ENCODE measurements at regions not wholly inside any gene's neighbourhood (a gene's known extent, or its start where the extent isn't known, plus 50 kb on each side); places are given as distances from the start of the nearest gene placed in this dataset.
"Not testable (repeated sequence)": the region's sequence is repeated elsewhere in the genome, so short reads cannot be mapped to it uniquely, and the experiment has no call there.

DNA sequence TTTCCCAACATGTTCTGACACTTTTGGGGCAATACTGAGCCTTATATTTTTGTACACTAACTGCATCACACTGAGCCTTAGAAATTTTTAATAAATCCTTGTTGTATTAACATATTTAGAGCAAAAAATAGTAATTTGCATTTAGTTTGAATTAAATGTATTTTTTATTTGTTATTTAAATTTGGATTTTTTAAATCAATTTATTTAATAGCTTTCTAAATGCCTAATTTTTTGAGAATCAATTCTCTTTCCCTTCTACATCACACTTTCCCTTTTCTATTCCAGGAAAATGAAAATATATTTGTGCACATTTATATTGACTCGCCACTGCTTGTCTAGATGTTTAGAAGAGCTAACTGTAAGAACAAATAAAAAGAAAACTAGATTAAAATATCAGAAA is 414.6 kb upstream of the POM121L12 start:
- Mint-ChIP-seq H3K4me1 (ENCODE audit: low read depth) (no peaks in the 10 kb centered on the region), H3K4me3 (no peak overlapping the region), H3K9me3 (peaks cover 20% of the 10 kb centered on the region), H3K36me3 (ENCODE audit: low read depth) (no peaks in the 10 kb centered on the region), H3K27ac (no peak overlapping the region), H3K27me3 (no peaks in the 10 kb centered on the region)
- intact Hi-C loops (cut with micrococcal nuclease): no loop called here

GRCh38 chr7:52616552-52616951 is 418.9 kb upstream of the POM121L12 start:
- intact Hi-C loops (cut with micrococcal nuclease): no loop called here
- Mint-ChIP-seq H3K27ac (no peak overlapping the region), H3K36me3 (ENCODE audit: low read depth) (no peaks in the 10 kb centered on the region), H3K4me3 (no peak overlapping the region), H3K9me3 (peaks cover 45% of the 10 kb centered on the region), H3K4me1 (ENCODE audit: low read depth) (no peaks in the 10 kb centered on the region), H3K27me3 (no peaks in the 10 kb centered on the region)

GRCh38 chr7:52615021-52615695 is 420.3 kb upstream of the POM121L12 start:
- no peak overlapping the region for H3K27ac Mint-ChIP-seq
- H3K27me3 Mint-ChIP-seq: no peaks in the 10 kb centered on the region
- no peaks in the 10 kb centered on the region for H3K36me3 Mint-ChIP-seq (ENCODE audit: low read depth)
- intact Hi-C loops (cut with micrococcal nuclease): no loop called here
- H3K4me1 Mint-ChIP-seq (ENCODE audit: low read depth): no peaks in the 10 kb centered on the region
- no peak overlapping the region for H3K4me3 Mint-ChIP-seq
- H3K9me3 Mint-ChIP-seq: peaks cover 58% of the 10 kb centered on the region

DNA sequence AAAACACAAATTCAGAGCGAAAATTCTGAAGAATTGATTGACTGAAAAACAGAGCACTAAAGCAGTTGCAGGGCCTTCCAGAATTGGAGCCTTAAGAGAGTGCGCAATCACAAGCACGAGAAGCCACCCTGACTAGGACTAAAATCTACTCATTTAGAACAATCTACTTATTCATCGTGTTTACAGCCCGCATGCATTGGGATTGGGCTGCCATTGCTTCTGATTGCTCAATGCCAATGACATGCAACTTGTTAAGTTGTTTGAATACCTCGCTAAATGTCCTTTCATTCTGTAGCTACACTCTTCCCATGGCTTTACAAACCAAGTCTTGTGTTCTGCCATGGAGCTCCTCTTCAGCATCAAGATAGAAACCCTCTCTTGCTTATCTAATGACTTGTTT is 425.9 kb upstream of the POM121L12 start:
- no peak overlapping the region for H3K4me3 Mint-ChIP-seq
- no peaks in the 10 kb centered on the region for H3K4me1 Mint-ChIP-seq (ENCODE audit: low read depth)
- intact Hi-C loops (cut with micrococcal nuclease): no loop called here
- H3K27me3 Mint-ChIP-seq: no peaks in the 10 kb centered on the region
- H3K9me3 Mint-ChIP-seq: peaks cover 43% of the 10 kb centered on the region
- no peak overlapping the region for H3K27ac Mint-ChIP-seq
- H3K36me3 Mint-ChIP-seq (ENCODE audit: low read depth): no peaks in the 10 kb centered on the region

- intact Hi-C loops (cut with micrococcal nuclease): no loop called here
- peaks cover 39% of the 10 kb centered on the region for H3K9me3 Mint-ChIP-seq
- no peak overlapping the region for H3K27ac Mint-ChIP-seq
These were observed 442.7 kb upstream of the POM121L12 start for GRCh38 chr7:52592698-52593097.

GRCh38 chr7:52586704-52587103 is 448.7 kb upstream of the POM121L12 start:
- no peak overlapping the region for H3K4me3 Mint-ChIP-seq
- H3K27me3 Mint-ChIP-seq: no peaks in the 10 kb centered on the region
- no peaks in the 10 kb centered on the region for H3K4me1 Mint-ChIP-seq (ENCODE audit: low read depth)
- H3K27ac Mint-ChIP-seq: no peak overlapping the region
- intact Hi-C loops (cut with micrococcal nuclease): no loop called here
- no peaks in the 10 kb centered on the region for H3K36me3 Mint-ChIP-seq (ENCODE audit: low read depth)
- H3K9me3 Mint-ChIP-seq: peaks cover 29% of the 10 kb centered on the region

More at GRCh38 chr7:52592698-52593097, 442.7 kb upstream of the POM121L12 start:
- H3K4me3 Mint-ChIP-seq: no peak overlapping the region
- H3K4me1 Mint-ChIP-seq (ENCODE audit: low read depth): no peaks in the 10 kb centered on the region
- no peaks in the 10 kb centered on the region for H3K27me3 Mint-ChIP-seq
- H3K36me3 Mint-ChIP-seq (ENCODE audit: low read depth): no peaks in the 10 kb centered on the region

- Mint-ChIP-seq H3K36me3 (ENCODE audit: low read depth) (no peaks in the 10 kb centered on the region), H3K4me3 (no peak overlapping the region), H3K9me3 (peaks cover 19% of the 10 kb centered on the region), H3K4me1 (ENCODE audit: low read depth) (no peaks in the 10 kb centered on the region), H3K27me3 (no peaks in the 10 kb centered on the region), H3K27ac (no peak overlapping the region)
- intact Hi-C loops (cut with micrococcal nuclease): no loop called here
These were observed 451.4 kb upstream of the POM121L12 start for GRCh38 chr7:52584041-52584440.

DNA sequence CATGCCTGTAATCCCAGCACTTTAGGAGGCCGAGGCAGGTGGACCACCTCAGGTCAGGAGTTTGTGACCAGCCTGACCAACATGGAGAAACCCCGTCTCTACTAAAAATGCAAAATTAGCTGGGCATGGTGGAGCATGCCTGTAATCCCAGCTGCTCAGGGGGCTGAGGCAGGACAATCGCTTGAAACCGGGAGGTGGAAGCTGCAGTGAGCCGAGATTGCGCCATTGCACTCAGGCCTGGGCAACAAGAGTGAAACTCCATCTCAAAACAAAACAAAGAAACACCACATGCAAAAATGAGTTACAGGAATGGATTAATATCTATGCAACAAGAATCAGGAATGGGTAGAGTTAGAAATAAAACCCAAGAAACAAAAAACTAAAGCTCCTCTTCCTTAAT is 462.3 kb upstream of the POM121L12 start:
- H3K27me3 Mint-ChIP-seq; intact Hi-C loops (cut with micrococcal nuclease); H3K27ac Mint-ChIP-seq; H3K36me3 Mint-ChIP-seq (ENCODE audit: low read depth); H3K4me1 Mint-ChIP-seq (ENCODE audit: low read depth); H3K4me3 Mint-ChIP-seq; H3K9me3 Mint-ChIP-seq: not testable (repeated sequence)

- H3K36me3 Mint-ChIP-seq (ENCODE audit: low read depth): no peaks in the 10 kb centered on the region
- H3K4me3 Mint-ChIP-seq: no peak overlapping the region
- intact Hi-C loops (cut with micrococcal nuclease): no loop called here
- peaks cover 9% of the 10 kb centered on the region for H3K9me3 Mint-ChIP-seq
- no peak overlapping the region for H3K27ac Mint-ChIP-seq
- no peaks in the 10 kb centered on the region for H3K4me1 Mint-ChIP-seq (ENCODE audit: low read depth)
- H3K27me3 Mint-ChIP-seq: no peaks in the 10 kb centered on the region
These were observed 464.4 kb upstream of the POM121L12 start for GRCh38 chr7:52571026-52571425.

- Mint-ChIP-seq H3K4me1 (ENCODE audit: low read depth) (no peaks in the 10 kb centered on the region), H3K27ac (no peak overlapping the region)
- intact Hi-C loops (cut with micrococcal nuclease): no loop called here
These were observed 466.3 kb upstream of the POM121L12 start for GRCh38 chr7:52569151-52569550.

DNA sequence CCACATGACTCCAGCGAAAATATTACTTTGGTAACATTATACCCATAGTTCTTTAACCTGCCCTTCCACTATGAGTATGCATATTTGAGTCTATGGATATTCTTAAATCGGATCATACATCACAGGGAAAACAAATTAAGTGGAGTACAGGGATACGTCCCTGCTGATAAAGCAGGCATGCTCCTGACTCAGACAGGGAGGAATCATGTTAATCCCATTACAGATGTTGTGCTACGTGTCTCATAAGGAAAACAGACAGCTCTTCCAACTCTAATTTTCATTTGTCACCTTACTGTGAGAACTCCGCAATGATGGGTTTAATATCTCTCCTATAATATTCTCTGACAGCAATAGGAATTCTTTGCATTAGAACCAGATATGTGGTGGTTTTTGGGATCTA is 469.5 kb upstream of the POM121L12 start:
- intact Hi-C loops (cut with micrococcal nuclease): no loop called here
- no peaks in the 10 kb centered on the region for H3K4me1 Mint-ChIP-seq (ENCODE audit: low read depth)
- no peaks in the 10 kb centered on the region for H3K36me3 Mint-ChIP-seq (ENCODE audit: low read depth)
- H3K4me3 Mint-ChIP-seq: no peak overlapping the region
- H3K27me3 Mint-ChIP-seq: no peaks in the 10 kb centered on the region
- peaks cover 24% of the 10 kb centered on the region for H3K9me3 Mint-ChIP-seq
- H3K27ac Mint-ChIP-seq: no peak overlapping the region

More at GRCh38 chr7:52569151-52569550, 466.3 kb upstream of the POM121L12 start:
- Mint-ChIP-seq H3K4me3 (no peak overlapping the region), H3K36me3 (ENCODE audit: low read depth) (no peaks in the 10 kb centered on the region), H3K27me3 (no peaks in the 10 kb centered on the region), H3K9me3 (peaks cover 9% of the 10 kb centered on the region)

DNA sequence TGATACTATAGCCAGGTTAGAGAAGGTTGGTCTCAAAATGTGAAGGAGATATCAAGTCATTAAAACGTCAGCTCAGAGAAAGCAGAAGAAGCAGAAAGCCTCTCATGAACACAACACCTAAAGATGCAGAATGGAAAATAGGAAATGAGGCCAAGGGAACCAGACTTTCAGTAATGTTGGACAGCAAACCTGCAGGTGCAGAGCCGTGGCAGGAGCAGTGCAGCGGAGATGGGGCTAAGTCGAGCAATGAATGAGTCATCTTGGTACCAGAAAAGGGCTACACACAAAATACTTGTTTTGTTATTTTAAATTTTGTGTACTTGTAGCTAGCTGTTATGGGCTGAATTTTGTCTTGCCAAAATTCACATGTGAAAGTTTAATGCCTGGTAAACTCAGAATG is 479.6 kb upstream of the POM121L12 start:
- Mint-ChIP-seq H3K36me3 (ENCODE audit: low read depth) (no peaks in the 10 kb centered on the region), H3K4me1 (ENCODE audit: low read depth) (no peaks in the 10 kb centered on the region), H3K27ac (no peak overlapping the region), H3K9me3 (peaks cover 30% of the 10 kb centered on the region), H3K4me3 (no peak overlapping the region), H3K27me3 (no peaks in the 10 kb centered on the region)
- intact Hi-C loops (cut with micrococcal nuclease): no loop called here

GRCh38 chr7:52547308-52547910 is 488.0 kb upstream of the POM121L12 start:
- Mint-ChIP-seq H3K4me1 (ENCODE audit: low read depth) (no peaks in the 10 kb centered on the region), H3K27me3 (no peaks in the 10 kb centered on the region), H3K9me3 (peaks cover 28% of the 10 kb centered on the region), H3K36me3 (ENCODE audit: low read depth) (no peaks in the 10 kb centered on the region), H3K27ac (no peak overlapping the region), H3K4me3 (no peak overlapping the region)
- intact Hi-C loops (cut with micrococcal nuclease): no loop called here

DNA sequence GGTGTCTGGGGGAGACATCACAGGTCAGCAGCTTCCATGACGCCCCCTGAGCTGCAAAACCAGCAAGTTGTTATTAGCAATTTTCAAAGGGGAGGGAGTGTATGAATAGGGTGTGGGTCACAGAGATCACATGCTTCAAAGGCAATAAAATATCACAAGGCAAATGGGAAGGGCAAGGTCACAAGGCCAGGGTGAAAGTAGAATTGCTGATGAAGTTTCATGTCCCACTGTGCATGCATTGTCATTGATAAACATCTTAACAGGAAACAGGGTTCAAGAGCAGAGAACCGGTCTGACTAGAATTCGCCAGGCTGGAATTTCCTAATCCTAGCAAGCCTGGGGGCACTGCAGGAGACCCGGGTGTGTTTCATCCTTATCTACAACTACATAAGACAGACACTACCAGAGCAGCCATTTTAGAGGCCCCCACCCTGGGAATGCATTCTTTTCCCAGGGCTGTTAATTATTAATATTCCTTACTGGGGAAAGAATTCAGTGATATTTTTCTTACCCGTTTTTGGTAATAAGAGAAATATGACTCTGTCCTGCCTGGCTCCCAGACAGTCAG is 494.2 kb upstream of the POM121L12 start:
- intact Hi-C loops (cut with micrococcal nuclease); H3K4me1 Mint-ChIP-seq (ENCODE audit: low read depth); H3K4me3 Mint-ChIP-seq; H3K36me3 Mint-ChIP-seq (ENCODE audit: low read depth); H3K27me3 Mint-ChIP-seq; H3K27ac Mint-ChIP-seq: not testable (repeated sequence)
- peaks cover 25% of the 10 kb centered on the region for H3K9me3 Mint-ChIP-seq

DNA sequence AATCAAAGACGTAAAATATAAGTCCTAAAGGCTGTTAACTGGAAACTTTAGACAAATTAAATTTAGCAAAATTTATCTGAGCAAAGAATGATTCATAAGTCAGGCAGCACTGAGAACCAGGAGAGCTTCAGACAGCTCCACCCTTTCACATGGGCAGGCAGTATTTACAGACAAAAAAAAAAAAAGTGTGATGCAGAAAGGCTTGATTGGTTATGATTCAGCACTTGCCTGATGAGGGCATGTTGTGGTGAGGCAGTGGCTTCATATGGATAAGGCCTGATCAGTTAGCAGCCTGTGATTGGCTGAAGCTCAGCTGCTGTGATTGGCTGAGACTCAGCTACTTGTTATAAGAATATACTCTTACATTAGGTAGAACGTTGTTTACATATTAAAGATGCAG is 495.4 kb upstream of the POM121L12 start:
- H3K4me1 Mint-ChIP-seq (ENCODE audit: low read depth): no peaks in the 10 kb centered on the region
- H3K27ac Mint-ChIP-seq: no peak overlapping the region
- no peaks in the 10 kb centered on the region for H3K27me3 Mint-ChIP-seq
- no peaks in the 10 kb centered on the region for H3K36me3 Mint-ChIP-seq (ENCODE audit: low read depth)
- H3K9me3 Mint-ChIP-seq: peaks cover 35% of the 10 kb centered on the region
- no peak overlapping the region for H3K4me3 Mint-ChIP-seq
- intact Hi-C loops (cut with micrococcal nuclease): no loop called here

All from dendritic cell treated with granulocyte-macrophage colony-stimulating factor and Interleukin-4, amounts not matched to agents 40 ng/mL and 50 ng/mL, for 4 days (primary cell).